ENCODE measurements at regions not wholly inside any gene's neighbourhood (a gene's known extent, or its start where the extent isn't known, plus 50 kb on each side); places are given as distances from the start of the nearest gene placed in this dataset.
A peak's percentile ranks its signal among the peaks of the same experiment; 100 is the strongest.

DNA sequence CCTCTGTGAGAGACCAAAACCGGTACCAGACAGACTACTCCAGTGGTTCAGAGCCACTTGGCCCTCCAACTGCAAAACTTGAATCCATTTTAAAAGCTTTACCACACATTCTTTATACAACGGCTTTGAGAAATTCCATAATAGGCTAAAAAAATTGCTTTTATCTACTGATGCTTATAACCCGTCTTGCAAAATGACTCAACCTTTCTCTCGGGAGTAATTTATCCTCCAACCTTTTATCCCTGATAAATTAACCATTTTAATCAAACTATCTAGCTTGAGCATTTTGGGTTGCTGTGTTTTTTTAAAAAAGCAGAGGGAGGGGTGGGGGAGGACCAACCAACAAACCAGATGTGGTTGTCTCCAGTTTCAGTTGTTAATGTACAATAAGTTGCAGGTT is 275.7 kb upstream of the LRTM1 start:
- Histone ChIP-seq H3K27me3 (ENCODE audit: low read length) (peaks cover 5% of the 10 kb centered on the region; the same call in 1 of the 2 replicates), H3K79me2 (ENCODE audit: low read length) (no peaks in the 10 kb centered on the region), H2AFZ (ENCODE audit: low read length) (no peak overlapping the region), H3K9me2 (replicated peaks; ENCODE audit: low read length) (no peaks in the 10 kb centered on the region), H3K4me1 (ENCODE audit: insufficient read depth, low read length) (no peaks in the 10 kb centered on the region), H3K27ac (ENCODE audit: low read length) (no peak overlapping the region), H3K9ac (ENCODE audit: low read length) (no peak overlapping the region), H3K9me3 (ENCODE audit: low read length) (no peaks in the 10 kb centered on the region), H3K36me3 (ENCODE audit: low read depth, low read length) (no peaks in the 10 kb centered on the region), H3F3A (ENCODE audit: low read length, unreplicated experiment) (no peaks in the 10 kb centered on the region), H3K4me3 (ENCODE audit: low read length) (no peak overlapping the region), H4K20me1 (ENCODE audit: low read length) (no peaks in the 10 kb centered on the region), H3K4me2 (ENCODE audit: low read length) (no peak overlapping the region)
- ChIA-PET CTCF (no interaction called here), POLR2A (ENCODE audit: unreplicated experiment) (no interaction called here)
- intact Hi-C loops (cut with micrococcal nuclease), result no loop called here
- ATAC-seq (no peak), DNase-seq (no peak)
- BruUV-seq (replicated peaks), result no TSS peak
- TF ChIP-seq, protein P1, sequence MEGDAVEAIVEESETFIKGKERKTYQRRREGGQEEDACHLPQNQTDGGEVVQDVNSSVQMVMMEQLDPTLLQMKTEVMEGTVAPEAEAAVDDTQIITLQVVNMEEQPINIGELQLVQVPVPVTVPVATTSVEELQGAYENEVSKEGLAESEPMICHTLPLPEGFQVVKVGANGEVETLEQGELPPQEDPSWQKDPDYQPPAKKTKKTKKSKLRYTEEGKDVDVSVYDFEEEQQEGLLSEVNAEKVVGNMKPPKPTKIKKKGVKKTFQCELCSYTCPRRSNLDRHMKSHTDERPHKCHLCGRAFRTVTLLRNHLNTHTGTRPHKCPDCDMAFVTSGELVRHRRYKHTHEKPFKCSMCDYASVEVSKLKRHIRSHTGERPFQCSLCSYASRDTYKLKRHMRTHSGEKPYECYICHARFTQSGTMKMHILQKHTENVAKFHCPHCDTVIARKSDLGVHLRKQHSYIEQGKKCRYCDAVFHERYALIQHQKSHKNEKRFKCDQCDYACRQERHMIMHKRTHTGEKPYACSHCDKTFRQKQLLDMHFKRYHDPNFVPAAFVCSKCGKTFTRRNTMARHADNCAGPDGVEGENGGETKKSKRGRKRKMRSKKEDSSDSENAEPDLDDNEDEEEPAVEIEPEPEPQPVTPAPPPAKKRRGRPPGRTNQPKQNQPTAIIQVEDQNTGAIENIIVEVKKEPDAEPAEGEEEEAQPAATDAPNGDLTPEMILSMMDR (conservative IDR thresholded peaks at IDR 0.05; ENCODE audit: low read depth, low read length), result no peak
- no peak for TF ChIP-seq EZH2 (IDR thresholded peaks at IDR 0.05; ENCODE audit: low read length, unreplicated experiment)
- TF ChIP-seq EZH2phosphoT487 (IDR thresholded peaks at IDR 0.05; ENCODE audit: borderline replicate concordance, low read length), result no peak

DNA sequence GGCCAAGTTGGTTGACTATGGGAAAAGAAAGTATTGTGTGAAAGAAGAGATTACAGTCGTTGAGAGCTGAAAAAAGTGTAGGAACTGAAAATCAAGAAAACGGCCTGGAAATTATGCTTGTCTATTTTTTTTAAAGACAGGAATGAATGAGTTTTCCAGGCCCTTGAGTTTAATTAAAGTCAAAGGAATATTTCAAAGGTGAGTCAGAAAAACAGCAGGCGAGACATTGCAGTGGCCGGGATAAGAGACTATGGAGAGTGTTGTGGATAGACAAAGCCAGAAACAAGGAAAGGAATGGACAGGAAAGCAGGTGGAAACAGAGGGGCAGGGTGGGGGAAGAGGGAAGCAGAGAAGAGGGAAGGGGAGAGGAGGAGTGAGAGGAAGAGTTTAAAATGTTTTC is 275.1 kb upstream of the LRTM1 start:
- no TSS peak for BruUV-seq (replicated peaks)
- TF ChIP-seq, protein P1 (conservative IDR thresholded peaks at IDR 0.05; ENCODE audit: low read depth, low read length), result no peak
- TF ChIP-seq EZH2 (IDR thresholded peaks at IDR 0.05; ENCODE audit: low read length, unreplicated experiment) (no peak), EZH2phosphoT487 (IDR thresholded peaks at IDR 0.05; ENCODE audit: borderline replicate concordance, low read length) (no peak)
- Histone ChIP-seq H3K27ac (ENCODE audit: low read length) (no peak overlapping the region), H4K20me1 (ENCODE audit: low read length) (no peaks in the 10 kb centered on the region), H3K27me3 (ENCODE audit: low read length) (peaks cover 5% of the 10 kb centered on the region; the same call in 1 of the 2 replicates), H3K9me3 (ENCODE audit: low read length) (no peaks in the 10 kb centered on the region), H3K9me2 (replicated peaks; ENCODE audit: low read length) (no peaks in the 10 kb centered on the region), H3K79me2 (ENCODE audit: low read length) (no peaks in the 10 kb centered on the region), H3F3A (ENCODE audit: low read length, unreplicated experiment) (no peaks in the 10 kb centered on the region), H3K9ac (ENCODE audit: low read length) (no peak overlapping the region), H3K4me2 (ENCODE audit: low read length) (no peak overlapping the region), H3K4me3 (ENCODE audit: low read length) (no peak overlapping the region), H2AFZ (ENCODE audit: low read length) (no peak overlapping the region), H3K36me3 (ENCODE audit: low read depth, low read length) (no peaks in the 10 kb centered on the region), H3K4me1 (ENCODE audit: insufficient read depth, low read length) (no peaks in the 10 kb centered on the region)
- DNase-seq (peak; percentile 8), ATAC-seq (no peak)
- POLR2A ChIA-PET (ENCODE audit: unreplicated experiment), result no interaction called here
- CTCF ChIA-PET, result no interaction called here
- intact Hi-C loops (cut with micrococcal nuclease), result no loop called here

DNA sequence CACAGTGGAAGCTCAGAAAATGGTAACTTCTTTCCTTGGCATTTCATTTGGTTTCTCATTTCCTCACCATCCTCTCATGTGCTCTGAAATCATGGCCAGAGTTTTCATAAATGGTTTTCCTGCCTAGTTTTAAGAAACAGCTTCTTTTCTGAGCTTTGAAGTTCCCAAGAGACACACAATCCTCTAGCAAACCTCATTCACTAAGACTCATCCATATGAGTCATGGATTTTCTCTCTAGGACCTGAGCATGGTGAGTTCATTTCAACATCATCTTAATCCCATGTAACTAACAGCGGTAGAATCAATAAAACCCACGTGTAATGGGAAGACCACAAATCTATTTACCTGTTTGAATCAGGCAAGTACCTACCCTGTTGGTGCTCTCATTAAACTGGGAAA is 274.5 kb upstream of the LRTM1 start:
- Histone ChIP-seq H3K36me3 (ENCODE audit: low read depth, low read length) (no peaks in the 10 kb centered on the region), H2AFZ (ENCODE audit: low read length) (no peak overlapping the region), H3K79me2 (ENCODE audit: low read length) (no peaks in the 10 kb centered on the region), H3K9me2 (replicated peaks; ENCODE audit: low read length) (no peaks in the 10 kb centered on the region), H3K27ac (ENCODE audit: low read length) (no peak overlapping the region), H3K9ac (ENCODE audit: low read length) (no peak overlapping the region), H3K4me3 (ENCODE audit: low read length) (no peak overlapping the region), H3F3A (ENCODE audit: low read length, unreplicated experiment) (no peaks in the 10 kb centered on the region), H3K4me1 (ENCODE audit: insufficient read depth, low read length) (no peaks in the 10 kb centered on the region), H3K9me3 (ENCODE audit: low read length) (no peaks in the 10 kb centered on the region), H3K27me3 (ENCODE audit: low read length) (peaks cover 5% of the 10 kb centered on the region; the same call in 1 of the 2 replicates), H4K20me1 (ENCODE audit: low read length) (no peaks in the 10 kb centered on the region), H3K4me2 (ENCODE audit: low read length) (no peak overlapping the region)
- ChIA-PET CTCF (no interaction called here), POLR2A (ENCODE audit: unreplicated experiment) (no interaction called here)
- DNase-seq, result peak; percentile 55
- no peak; the same call in 1 of the 2 replicates for ATAC-seq
- no TSS peak for BruUV-seq (replicated peaks)
- TF ChIP-seq EZH2 (IDR thresholded peaks at IDR 0.05; ENCODE audit: low read length, unreplicated experiment) (no peak), EZH2phosphoT487 (IDR thresholded peaks at IDR 0.05; ENCODE audit: borderline replicate concordance, low read length) (no peak)
- TF ChIP-seq, protein P1 (conservative IDR thresholded peaks at IDR 0.05; ENCODE audit: low read depth, low read length), result no peak
- intact Hi-C loops (cut with micrococcal nuclease), result no loop called here

All from PC-3 (cell line).